NCI-H2196 (cell line): ENCODE measurements at regions not wholly inside any gene's neighbourhood (a gene's known extent, or its start where the extent isn't known, plus 50 kb on each side); places are given as distances from the start of the nearest gene placed in this dataset.
A peak's percentile ranks its signal among the peaks of the same experiment; 100 is the strongest.

Source experiments
- DNase-seq: peaks from one replicate; lab custom pipeline; 2025; ENCODE audit not compliant: unreplicated experiment; lab: John Stamatoyannopoulos, UW

DNA sequence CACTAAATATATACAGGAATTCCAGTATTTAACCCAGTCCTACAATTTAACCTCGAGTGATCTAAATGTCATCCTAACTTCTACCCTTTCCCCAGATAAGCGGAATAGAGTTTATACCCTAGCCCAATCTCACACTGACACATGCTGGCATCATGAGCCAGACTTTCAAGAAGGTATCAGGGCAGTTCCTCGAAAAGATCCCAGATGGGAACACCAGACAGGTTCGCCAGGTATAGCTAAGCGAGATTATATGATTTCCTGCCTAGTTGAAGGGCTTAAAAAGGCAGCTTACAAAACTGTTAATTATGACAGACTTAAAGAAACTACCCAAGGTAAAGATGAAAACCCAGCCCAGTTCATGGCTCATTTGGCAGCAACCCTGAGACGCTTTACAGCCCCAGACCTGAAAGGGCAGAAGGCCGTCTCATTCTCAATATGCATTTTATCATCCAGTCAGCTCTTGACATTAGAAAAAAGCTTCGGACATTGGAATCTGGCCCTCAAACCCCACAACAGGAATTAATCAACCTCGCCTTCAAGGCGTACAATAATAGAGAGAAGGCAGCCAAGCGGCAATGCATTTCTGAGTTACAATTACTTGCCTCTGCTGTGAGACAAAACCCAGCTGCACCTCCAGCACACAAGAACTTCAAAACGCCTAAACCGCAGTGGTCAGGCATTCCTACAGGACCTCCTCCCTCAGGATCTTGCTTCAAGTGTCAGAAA, 668.2 kb upstream of the PKDCC start:
- no peak for DNase-seq

- DNase-seq: no peak
Measured at GRCh38 chr2:41381701-41382100, 666.1 kb upstream of the PKDCC start.

GRCh38 chr2:41387519-41387918, 660.3 kb upstream of the PKDCC start:
- no peak for DNase-seq

GRCh38 chr2:41393621-41394020, 654.2 kb upstream of the PKDCC start:
- no peak for DNase-seq

DNA sequence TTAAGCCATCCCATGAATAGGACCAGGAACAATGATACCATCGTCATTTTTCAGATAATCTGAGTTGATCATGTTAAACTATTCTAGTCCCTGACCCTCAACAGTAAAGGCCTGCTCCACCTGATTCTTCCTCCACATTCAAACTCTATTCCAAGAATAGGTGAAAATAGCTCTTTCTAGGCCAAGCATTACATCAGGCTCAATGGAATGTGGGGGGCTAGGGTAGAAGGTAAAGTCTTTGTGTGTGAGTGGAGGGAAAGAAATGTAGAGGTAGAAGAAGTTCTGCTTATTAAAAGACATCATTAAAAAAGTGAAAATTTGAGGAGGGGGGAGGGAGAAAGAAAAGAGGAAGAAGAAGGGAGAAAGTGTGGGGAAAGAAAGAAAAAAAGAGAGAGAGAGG, 653.3 kb upstream of the PKDCC start:
- no peak for DNase-seq

- no peak for DNase-seq
Measured at GRCh38 chr2:41395692-41396091, 652.1 kb upstream of the PKDCC start.

- no peak for DNase-seq
Measured at GRCh38 chr2:41399437-41400087, 648.3 kb upstream of the PKDCC start.

- no peak for DNase-seq
Measured at GRCh38 chr2:41400088-41400665, 647.6 kb upstream of the PKDCC start.

DNA sequence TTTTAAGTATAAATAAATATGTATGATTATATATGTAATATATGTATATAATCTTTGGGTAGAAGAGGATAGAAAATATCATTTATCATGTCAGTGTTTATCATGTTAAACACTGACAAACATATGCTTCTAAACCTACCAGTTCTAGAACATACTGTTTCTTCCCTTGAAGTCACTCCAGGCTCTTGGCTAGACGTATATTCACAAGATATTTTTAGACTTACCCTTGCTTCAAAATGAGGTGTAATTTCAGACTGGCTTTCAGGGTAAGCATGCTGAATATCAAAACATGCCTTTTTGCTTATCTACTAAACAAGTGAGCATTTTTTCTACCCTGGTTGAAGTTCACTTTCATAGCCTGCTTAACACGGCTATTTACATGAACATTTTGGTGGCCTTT, 642.4 kb upstream of the PKDCC start:
- no peak for DNase-seq

DNA sequence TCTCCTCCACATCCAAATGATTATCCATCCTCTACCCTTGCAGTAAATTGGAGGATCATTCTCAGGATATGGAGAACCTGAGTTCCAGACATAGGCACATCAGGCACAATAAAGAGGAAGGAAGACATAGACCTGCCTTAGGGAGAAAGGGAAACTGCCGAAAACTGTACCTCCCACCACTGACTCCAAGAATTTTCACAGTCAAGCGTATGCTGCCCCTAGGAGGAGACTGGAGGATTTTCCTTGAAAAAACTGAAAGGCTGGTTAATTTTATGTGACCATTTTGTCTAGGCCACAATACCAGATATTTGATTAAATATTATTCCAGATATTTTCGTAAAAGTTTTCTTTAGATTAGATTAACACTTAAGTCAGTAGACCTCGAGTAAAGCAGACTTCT, 638.5 kb upstream of the PKDCC start:
- DNase-seq: no peak

DNA sequence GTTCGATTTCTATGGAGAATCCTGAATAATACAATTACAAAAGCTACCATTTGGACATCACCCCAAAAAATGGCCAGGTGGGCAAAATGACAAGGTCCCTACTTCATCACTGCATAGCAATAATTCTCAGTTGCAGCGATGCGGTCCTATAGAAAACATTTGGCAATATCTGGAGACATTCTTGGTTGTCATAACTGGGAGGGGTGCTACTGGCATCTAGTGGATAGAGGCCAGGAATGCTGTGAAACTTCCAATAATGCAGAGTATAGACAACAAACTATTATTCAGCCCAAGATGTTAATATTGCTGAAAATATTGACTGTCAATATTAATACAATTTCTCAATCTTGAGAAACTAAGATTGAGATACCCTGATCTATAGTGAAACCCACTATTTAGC, 637.8 kb upstream of the PKDCC start:
- DNase-seq: no peak

- DNase-seq: no peak
Measured at GRCh38 chr2:41413813-41414485, 633.9 kb upstream of the PKDCC start.

DNA sequence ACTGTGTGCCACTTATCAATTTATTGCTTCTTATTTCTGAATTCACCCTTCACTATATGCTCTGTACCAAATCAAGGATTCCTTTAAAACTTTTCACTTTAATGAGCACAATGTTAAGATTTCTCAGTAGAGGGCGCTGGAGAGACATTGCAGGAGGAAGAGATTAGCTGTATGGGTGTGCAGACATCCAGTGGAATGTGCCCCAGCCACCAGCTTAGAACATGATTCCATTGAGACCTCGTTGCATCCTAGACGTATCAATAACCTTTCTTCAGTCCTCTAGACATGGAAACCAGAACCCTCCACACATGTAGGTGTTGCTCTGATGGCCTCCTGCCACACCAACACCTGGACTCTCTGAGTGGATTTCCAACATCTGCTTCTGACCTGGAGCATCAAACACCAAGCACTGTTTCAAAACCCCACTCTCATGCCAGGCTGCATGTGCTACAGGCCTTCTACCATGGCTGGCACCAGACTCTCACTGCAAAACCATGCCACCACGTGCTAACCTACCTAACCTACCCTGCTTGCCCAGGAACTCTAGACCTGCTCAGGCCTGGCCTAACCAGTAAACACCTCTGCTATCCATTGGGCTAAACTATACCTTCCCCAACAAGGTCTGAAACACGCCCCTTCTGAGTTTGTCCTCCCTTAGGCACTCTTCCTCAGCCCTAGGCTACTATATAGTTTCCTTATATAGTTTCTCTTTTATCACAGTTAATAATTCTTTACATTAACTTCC, 633.2 kb upstream of the PKDCC start:
- DNase-seq: peak; percentile 36

GRCh38 chr2:41417511-41417910, 630.3 kb upstream of the PKDCC start:
- DNase-seq: no peak

GRCh38 chr2:41420219-41420618, 627.6 kb upstream of the PKDCC start:
- no peak for DNase-seq

- DNase-seq: no peak
Measured at GRCh38 chr2:41420872-41421271, 626.9 kb upstream of the PKDCC start.

DNA sequence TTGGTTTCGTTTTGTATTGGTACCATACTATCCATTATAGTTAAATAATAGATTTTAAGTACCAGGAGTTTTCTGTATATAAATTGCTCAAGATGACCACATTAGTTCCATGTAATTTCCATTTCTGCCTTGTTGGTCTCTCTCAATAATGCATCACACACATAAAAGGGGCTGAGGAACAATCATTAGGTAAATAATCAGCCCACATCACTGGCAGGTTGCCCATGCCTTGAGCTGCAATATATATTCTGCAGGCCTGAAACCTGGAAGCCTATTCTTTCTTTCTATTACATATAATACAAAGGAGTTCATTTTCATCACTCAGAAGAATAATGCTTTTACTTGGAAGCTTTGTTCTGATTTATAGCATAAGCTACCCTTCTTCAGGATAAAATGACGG, 616.1 kb upstream of the PKDCC start:
- no peak for DNase-seq

DNA sequence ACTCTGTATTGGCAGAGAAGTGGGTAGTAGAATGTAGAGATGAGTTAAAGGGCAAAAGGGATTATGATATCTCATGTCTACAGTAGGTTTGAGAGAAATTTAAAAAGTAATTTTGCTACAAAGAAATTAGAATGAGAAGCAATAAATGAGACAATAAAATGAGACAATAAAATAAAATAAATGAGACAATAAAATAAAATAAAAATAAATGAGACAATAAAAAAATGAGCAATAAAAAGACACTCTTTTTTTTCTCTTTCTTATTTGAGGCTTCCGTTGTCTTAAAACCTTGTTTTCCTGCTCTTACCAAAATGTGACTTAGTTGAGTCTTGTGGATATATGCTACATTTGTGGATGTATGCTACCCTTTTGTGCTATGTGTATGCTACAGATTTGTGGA, 615.4 kb upstream of the PKDCC start:
- no peak for DNase-seq

DNA sequence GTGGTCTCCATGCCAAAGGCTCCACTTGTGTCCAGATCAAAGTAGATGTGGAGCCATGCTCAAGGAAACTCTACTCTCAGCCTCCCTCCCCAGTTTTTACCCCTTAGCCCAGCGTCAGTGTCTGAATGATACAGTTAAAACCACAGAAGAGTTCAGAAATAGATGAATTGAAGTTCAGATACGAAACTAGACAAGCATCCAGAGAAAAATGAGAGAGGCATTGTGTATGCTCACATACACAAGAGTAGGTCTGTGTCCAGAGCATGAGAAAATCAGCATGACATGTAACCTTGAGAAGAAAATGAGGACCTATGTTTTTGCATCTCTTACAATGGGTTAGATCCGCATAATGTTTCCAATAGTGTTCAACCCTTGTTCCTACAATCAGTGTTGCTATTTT, 612.8 kb upstream of the PKDCC start:
- DNase-seq: no peak

DNA sequence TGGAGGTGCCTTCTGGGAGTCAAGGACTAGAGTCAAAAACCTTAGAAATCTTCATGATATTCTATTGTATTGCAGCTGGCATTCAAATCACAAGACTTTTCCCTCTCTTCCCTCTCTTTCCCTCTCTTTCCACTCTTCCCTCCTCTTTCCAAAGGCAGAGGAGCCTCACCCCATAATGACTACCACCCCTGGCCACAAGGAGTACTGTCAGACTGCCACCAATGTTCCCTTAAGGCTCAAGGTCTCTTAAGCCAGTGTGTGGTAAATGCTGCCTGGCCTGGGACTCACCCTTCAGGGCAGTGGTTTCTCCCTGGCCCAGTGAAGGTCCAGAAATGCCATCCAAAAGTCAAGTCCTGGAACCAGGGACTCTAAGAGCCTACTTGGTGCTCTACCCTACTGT, 605.9 kb upstream of the PKDCC start:
- no peak for DNase-seq

DNA sequence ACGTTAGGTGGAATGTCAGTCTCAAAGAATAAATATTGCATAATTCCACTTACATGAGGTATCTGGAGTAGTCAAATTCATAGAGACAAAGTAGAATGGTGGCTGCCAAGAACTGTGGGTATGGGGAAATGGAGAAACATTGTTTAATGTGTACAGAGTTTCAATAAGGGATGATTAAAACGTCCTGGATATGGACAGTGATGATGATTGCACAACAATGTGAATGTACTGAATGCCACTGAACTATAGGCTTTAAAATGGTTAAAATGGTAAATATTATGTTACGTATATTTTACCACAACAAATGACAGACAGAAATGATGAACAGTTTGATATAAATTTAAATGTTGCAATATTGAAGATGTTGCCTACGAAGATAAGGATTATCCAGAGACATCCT, 602.0 kb upstream of the PKDCC start:
- no peak for DNase-seq
